ENCODE measurements at regions not wholly inside any gene's neighbourhood (a gene's known extent, or its start where the extent isn't known, plus 50 kb on each side); places are given as distances from the start of the nearest gene placed in this dataset.

DNA sequence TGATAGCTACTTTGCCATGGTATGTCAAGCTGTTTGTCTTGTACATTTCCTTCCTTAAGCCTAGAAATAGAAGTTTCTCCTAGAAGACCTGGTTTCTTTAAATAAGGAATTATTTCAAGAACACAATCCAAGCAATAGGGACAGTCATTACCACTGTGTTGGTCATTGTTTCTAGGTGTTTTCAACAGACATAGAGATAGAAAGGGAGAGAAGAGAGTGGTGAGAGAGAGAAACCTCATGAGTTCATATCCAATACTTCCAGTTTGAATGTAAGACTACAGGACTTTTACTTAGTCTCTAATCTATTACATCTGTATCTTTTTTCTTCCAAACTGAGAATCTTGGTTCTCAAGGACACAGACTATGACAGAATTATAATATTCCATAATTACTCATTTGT lies 245.9 kb upstream of the STARD13 start:
- TF ChIP-seq, protein P1, sequence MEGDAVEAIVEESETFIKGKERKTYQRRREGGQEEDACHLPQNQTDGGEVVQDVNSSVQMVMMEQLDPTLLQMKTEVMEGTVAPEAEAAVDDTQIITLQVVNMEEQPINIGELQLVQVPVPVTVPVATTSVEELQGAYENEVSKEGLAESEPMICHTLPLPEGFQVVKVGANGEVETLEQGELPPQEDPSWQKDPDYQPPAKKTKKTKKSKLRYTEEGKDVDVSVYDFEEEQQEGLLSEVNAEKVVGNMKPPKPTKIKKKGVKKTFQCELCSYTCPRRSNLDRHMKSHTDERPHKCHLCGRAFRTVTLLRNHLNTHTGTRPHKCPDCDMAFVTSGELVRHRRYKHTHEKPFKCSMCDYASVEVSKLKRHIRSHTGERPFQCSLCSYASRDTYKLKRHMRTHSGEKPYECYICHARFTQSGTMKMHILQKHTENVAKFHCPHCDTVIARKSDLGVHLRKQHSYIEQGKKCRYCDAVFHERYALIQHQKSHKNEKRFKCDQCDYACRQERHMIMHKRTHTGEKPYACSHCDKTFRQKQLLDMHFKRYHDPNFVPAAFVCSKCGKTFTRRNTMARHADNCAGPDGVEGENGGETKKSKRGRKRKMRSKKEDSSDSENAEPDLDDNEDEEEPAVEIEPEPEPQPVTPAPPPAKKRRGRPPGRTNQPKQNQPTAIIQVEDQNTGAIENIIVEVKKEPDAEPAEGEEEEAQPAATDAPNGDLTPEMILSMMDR (IDR thresholded peaks at IDR 0.05) = no peak
- no peak for TF ChIP-seq SMC3 (IDR thresholded peaks at IDR 0.05)
- TF ChIP-seq CBX8 (IDR thresholded peaks at IDR 0.05) = no peak
- TF ChIP-seq PHF8 (IDR thresholded peaks at IDR 0.05; ENCODE audit: borderline replicate concordance, low read depth) = no peak
- TF ChIP-seq TP53 (CRISPR knock-in tag; IDR thresholded peaks at IDR 0.05) = no peak
- no peak for TF ChIP-seq POLR2AphosphoS2 (conservative IDR thresholded peaks at IDR 0.05; ENCODE audit: low read length)
